GM19351 (cell line): ENCODE measurements at regions not wholly inside any gene's neighbourhood (a gene's known extent, or its start where the extent isn't known, plus 50 kb on each side); places are given as distances from the start of the nearest gene placed in this dataset.

Experiments
- ATAC-seq: cut with Tn5 transposase; IDR thresholded peaks from one replicate; pipeline ENCODE4 v1.9.1; 2021; ENCODE audit warnings: mild to moderate bottlenecking, moderate library complexity; ENCODE audit not compliant: unreplicated experiment

DNA sequence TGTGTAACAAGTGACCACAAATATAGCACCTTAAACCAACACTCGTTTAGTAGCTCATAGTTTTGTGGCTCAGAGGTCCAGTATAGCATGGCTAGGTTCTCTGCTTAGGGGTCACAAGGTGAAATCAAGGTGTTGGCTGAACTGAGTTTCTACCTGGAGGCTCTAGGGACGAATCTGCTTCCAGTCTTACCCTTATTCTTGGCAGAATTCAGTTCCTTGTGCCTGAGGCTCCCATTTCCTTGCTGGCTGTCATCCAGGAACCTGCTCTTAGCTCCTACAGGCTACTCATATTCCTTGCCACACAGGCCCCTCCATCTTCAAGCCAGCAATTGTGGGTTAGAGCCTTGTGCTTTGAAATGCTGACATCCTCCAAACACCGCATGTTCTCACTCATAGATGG is 212.3 kb upstream of the CDH13 start:
- ATAC-seq = no peak

- ATAC-seq = no peak
These were observed 214.0 kb upstream of the CDH13 start for GRCh38 chr16:82412770-82413169.

GRCh38 chr16:82405736-82406135 is 221.0 kb upstream of the CDH13 start:
- no peak for ATAC-seq

GRCh38 chr16:82404586-82405315 is 222.0 kb upstream of the CDH13 start:
- no peak for ATAC-seq

DNA sequence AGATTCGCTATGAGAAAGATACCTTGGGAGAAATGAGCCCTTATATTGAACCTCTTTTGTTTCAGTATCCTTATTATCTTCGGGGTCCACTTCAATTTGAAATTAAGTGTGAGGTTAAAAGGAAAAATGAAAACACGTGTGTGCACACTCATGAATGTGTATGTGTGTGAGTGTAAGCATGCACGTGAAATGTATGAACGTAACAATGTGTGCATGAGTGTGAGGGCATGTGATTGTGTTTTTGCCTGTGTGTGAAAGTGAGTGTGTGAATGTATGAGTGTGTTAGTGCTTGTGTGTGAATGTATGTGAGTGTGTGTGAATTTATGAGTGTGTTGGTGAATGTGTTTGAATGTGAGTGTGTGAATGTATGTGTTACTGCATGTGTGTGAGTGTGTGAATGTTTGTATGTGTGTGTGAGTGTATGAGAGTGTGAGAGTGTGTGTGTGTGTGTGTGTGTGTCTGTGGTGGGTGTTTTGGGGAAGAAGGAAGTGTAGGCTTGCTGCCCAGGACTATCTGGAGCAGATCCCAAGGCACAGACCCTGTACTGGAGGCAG is 224.0 kb upstream of the CDH13 start:
- no peak for ATAC-seq

DNA sequence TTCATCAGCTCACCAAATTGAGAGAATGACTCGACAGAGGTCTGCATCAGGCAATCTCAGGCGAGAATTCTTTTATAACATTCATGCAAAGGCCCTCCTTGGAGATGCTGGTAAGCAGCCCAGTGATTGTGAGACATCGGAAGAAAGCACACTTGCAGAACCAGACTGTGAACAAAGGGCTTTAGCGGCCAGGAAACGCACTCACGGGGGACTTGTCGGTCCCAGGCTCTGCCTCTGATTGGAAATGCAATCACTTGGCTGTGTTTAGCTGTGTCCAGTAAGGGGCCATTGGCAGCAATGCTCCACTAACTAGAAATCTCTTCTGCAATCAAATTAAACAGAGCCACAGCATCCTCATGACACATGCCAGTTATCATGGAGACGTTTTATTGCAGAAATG is 226.7 kb upstream of the CDH13 start:
- no peak for ATAC-seq

- ATAC-seq = no peak
These were observed 226.5 kb upstream of the MPHOSPH6 start for GRCh38 chr16:82396509-82396908.

DNA sequence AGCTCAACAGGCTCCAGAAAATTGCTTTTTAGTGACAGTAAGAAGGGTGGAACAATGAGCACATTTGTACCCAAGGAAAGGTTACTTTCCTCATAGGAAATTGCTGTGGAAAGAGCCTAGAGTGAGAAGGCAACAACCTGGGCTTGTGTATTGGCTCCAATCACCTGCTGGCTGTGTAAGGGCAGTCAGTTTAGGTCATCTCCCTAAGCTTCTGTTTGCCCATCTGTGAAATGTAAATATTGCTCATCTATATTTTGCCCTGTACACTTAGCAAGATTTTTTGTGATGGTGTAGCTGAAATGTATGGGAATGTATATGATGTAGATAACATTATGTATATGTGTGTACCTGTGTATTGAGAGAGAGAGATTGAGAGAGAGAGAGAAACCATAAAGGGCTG is 225.2 kb upstream of the MPHOSPH6 start:
- ATAC-seq = no peak

GRCh38 chr16:82391690-82392089 is 221.7 kb upstream of the MPHOSPH6 start:
- ATAC-seq = no peak

DNA sequence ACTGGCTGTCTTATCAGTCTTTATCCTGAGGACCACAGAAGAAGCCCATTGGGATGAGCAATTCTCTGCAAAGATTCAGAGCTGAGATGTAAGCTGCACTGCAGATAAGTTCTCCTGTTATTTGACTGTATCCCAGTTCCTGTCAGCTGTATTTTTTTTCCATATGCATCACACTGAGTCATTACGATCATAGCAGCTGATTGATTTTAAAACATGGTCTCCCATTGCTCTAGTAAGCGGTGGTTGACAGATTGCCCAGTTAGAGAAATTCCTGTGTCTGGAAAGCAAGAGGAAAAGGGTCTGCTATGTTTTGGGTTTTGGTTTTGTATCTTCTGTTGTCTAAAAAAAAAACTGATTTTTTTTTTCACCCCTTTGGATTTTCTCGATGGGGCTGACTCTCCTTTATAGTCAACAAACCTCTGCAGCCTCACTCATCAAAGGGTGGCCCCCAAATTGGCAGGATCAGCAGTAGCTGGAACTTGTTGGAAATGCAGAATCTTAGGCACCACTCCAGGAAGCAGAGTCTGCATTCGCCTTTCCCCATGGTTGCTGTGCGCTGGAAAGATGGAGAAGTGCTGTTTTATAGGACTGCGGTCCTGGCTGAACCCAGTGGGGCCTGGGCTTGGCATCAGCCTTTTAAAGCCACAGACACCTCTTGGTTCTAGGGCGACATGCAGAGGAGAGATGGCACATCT is 220.1 kb upstream of the MPHOSPH6 start:
- ATAC-seq = no peak

DNA sequence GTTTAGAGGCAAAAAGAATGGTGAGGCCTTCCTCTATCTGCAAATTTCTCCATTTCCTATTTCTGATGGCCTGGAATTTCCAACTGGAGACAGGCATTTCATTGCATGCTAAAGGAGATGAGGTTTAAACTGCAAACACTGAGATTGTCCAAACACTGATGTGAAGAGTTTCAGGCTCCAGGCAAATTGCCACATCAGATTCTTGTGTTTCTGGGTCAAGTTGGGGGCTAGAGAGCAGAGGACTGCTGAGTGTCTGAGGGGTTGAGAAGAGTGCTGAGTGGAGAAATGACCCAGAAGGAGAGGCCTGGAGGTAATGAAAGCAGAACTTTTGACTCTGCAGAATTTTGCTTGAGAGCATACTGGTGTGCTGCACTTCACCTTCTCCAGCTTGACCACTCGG is 216.7 kb upstream of the MPHOSPH6 start:
- no peak for ATAC-seq

DNA sequence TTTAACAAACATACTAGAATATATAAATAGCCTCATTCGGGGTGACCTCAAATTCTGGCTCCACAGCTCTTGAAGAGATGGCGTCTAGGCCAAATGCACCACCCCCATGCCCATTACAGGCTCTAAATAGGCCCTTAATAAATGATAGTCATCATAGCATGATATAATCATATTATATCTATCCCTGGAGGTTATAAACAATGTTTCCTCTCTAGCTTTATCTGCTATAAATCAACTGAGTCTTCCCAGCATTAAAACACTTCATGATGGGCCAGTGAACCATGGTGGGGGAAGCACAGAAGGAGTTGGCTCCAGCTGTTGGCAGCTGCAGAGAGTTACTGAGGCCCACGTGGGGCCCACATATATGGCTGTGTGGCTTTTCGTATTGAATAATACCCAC is 214.9 kb upstream of the MPHOSPH6 start:
- no peak for ATAC-seq

GRCh38 chr16:82384017-82384416 is 214.0 kb upstream of the MPHOSPH6 start:
- ATAC-seq = no peak

DNA sequence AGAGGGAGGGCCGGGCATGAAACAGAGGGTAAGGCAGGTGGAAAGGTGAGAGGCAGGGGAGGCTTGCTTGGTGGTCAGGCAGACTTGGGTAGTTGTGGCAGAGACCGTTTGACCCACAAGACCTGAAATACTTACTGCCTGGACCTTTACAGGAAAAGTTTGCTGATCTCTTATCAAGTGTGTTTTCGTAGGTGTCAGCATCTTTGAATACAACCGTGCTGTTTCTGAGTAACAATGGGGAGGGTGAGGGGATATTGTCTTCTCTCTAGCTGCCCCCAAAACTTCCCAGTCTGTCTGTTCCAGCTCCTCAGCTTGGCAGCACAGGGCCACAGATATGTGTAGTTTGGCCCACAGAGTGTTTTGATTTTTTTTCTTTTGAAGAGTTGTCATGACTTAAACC is 212.5 kb upstream of the MPHOSPH6 start:
- no peak for ATAC-seq

DNA sequence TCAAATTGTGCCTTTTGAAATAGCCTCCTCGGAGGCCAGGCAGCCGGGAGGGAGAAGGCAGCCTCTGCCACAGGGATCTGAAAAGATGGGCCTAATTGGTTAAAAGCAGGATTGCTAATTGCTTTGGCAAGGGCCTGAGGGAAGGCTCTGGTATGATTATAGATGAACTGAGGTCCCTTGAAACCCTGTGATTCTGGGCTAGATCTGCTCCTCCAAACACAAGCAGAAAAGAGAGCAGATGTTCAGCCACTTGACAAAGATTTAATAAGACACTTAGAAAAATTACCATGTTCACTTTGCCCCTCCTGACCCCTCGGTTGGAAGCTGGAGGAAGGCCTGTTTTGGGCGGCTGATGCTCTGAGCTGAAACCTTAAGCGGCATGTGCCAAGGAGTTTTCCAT is 209.5 kb upstream of the MPHOSPH6 start:
- ATAC-seq = no peak

GRCh38 chr16:82373976-82374375 is 204.0 kb upstream of the MPHOSPH6 start:
- no peak for ATAC-seq

DNA sequence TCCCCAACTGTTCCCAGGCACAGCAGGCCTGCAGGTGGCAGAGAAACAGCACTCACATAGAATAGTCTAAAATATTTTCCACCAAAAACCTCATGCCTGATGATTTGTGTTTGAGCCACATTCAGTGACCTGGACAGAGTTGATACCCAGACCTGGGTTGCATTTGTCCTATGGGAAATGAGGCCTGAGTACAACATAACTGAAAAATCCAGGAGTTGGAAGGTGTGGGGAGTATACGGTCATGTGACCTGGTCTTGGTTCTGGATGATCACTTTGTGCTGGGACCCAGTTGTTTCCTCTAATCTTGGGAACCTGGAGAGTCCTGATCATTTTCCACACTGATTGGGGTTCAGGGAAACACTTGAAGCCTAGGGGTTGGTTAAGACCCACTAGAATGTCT is 200.3 kb upstream of the MPHOSPH6 start:
- ATAC-seq = no peak

- no peak for ATAC-seq
These were observed 198.0 kb upstream of the MPHOSPH6 start for GRCh38 chr16:82368041-82368440.

DNA sequence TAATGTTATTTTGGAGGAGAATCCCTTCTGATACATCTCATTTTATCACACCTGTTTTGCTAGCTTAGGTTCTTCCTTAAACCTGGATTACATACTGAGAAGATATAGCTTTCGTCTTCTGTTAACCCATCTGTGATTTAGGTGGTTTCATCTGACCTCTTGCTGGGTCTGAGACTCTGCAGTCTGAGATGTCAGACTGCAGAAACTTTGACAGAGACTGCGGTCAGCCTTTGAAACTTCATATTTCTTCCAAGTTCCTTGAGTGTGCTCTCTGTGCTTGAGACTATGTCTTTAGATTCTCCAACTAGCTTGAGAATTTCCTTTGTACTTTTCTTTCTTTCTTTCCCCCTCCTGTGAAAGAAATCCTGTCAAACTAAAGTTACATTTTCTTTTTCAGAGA is 196.4 kb upstream of the MPHOSPH6 start:
- no peak for ATAC-seq

- ATAC-seq = no peak
These were observed 194.7 kb upstream of the MPHOSPH6 start for GRCh38 chr16:82364690-82365089.

- ATAC-seq = no peak
These were observed 193.2 kb upstream of the MPHOSPH6 start for GRCh38 chr16:82363026-82363816.

DNA sequence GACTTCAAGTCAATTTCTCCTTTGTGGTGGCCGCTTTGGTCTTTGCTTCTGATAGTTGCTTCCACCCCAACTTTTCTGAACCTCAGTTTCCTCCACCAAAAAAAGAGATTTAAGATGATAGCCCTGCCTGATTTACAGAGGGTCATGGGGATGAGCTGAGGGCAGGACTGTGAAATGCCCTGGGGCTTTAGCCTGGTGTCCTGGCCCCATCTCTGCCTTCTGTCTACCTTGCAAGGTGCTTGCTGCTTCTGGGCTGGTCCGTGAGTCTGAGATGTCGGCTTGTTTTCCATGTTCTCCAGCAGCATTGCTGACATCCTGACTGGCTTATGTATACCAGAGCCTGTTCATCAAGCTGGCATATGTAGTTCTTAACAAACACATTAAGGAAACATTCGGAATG is 191.9 kb upstream of the MPHOSPH6 start:
- no peak for ATAC-seq
